Keratinocyte (primary cell): ENCODE measurements at regions not wholly inside any gene's neighbourhood (a gene's known extent, or its start where the extent isn't known, plus 50 kb on each side); places are given as distances from the start of the nearest gene placed in this dataset.

Experiments used
- DNase-seq: peaks from one replicate; pipeline ENCODE4 v3.0.0-alpha.2; 2011; ENCODE audit warnings: low read depth, missing footprints, low spot score
- FAIRE-seq: peaks from 2 replicates; lab custom pipeline; 2011; peaks lifted over from hg19 to GRCh38; lab: Jason Lieb, UNC
- H2AFZ ChIP-seq: 2 replicates; pipeline ENCODE4 v1.6.0; 2012; ENCODE audit warnings: low read length, control low read depth, inconsistent platforms; ENCODE audit not compliant: control insufficient read depth
- H3K27ac ChIP-seq: 2 replicates; pipeline ENCODE4 v1.5.1; 2011; ENCODE audit warnings: low read length; ENCODE audit not compliant: control insufficient read depth, insufficient read depth
- H3K27me3 ChIP-seq: 3 replicates; pipeline ENCODE4 v1.6.0; 2011; ENCODE audit warnings: low read length; ENCODE audit not compliant: control insufficient read depth, insufficient read depth; ENCODE audit errors: extremely low read depth
- H3K36me3 ChIP-seq, 2 experiments: 2 replicates in 1 of 2; 3 replicates in 1 of 2; pipeline ENCODE4 v1.5.1; 2011; ENCODE audit warnings: low read length in 2 of 2, mild to moderate bottlenecking in 1 of 2; ENCODE audit not compliant: control insufficient read depth in 2 of 2, insufficient read depth in 2 of 2; ENCODE audit errors: extremely low read depth in 1 of 2
- H3K4me1 ChIP-seq: 3 replicates; pipeline ENCODE4 v1.5.1; 2011; ENCODE audit warnings: low read length; ENCODE audit not compliant: control insufficient read depth, insufficient read depth; ENCODE audit errors: extremely low read depth
- H3K4me2 ChIP-seq: 3 replicates; pipeline ENCODE4 v1.6.0; 2011; ENCODE audit warnings: low read depth, low read length; ENCODE audit not compliant: control insufficient read depth, insufficient read depth; ENCODE audit errors: extremely low read depth
- H3K4me3 ChIP-seq, 3 experiments: fragments of 200-600 bp in 1 of 3; sonication (generic) in 1 of 3; 2 replicates in 2 of 3; 3 replicates in 1 of 3; pipeline ENCODE4 v1.5.1; 2011 to 2016; ENCODE audit warnings: low read length in 3 of 3, mild to moderate bottlenecking in 3 of 3, control low read depth in 2 of 3, inconsistent platforms in 1 of 3, low read depth in 1 of 3, mixed read lengths in 1 of 3, mixed run types in 1 of 3, moderate library complexity in 1 of 3; ENCODE audit not compliant: control insufficient read depth in 2 of 3, insufficient read depth in 2 of 3; ENCODE audit errors: extremely low read depth in 1 of 3
- H3K79me2 ChIP-seq: 2 replicates; pipeline ENCODE4 v1.6.0; 2012; ENCODE audit warnings: low read length; ENCODE audit not compliant: control insufficient read depth, insufficient read depth
- H3K9ac ChIP-seq: 3 replicates; pipeline ENCODE4 v1.6.0; 2011; ENCODE audit warnings: low read length; ENCODE audit not compliant: control insufficient read depth, insufficient read depth; ENCODE audit errors: extremely low read depth
- H3K9me1 ChIP-seq: 3 replicates; pipeline ENCODE4 v1.6.0; 2011; ENCODE audit warnings: low read length; ENCODE audit not compliant: control insufficient read depth, insufficient read depth; ENCODE audit errors: extremely low read depth
- H3K9me3 ChIP-seq: 2 replicates; pipeline ENCODE4 v1.5.1; 2012; ENCODE audit warnings: low read depth, low read length; ENCODE audit not compliant: control insufficient read depth
- H4K20me1 ChIP-seq: 3 replicates; pipeline ENCODE4 v1.6.0; 2011; ENCODE audit warnings: low read length; ENCODE audit not compliant: control insufficient read depth, insufficient read depth; ENCODE audit errors: extremely low read depth
- CTCF ChIP-seq, 3 experiments: IDR thresholded peaks in 1 of 3; conservative IDR thresholded peaks in 1 of 3; optimal IDR thresholded peaks in 1 of 3; 2 replicates in 2 of 3; 3 replicates in 1 of 3; pipeline versions ENCODE3 to v1.5.1; 2011; ENCODE audit warnings: low read length in 3 of 3, mild to moderate bottlenecking in 3 of 3, moderate library complexity in 2 of 3, control low read depth in 1 of 3, inconsistent platforms in 1 of 3; ENCODE audit not compliant: insufficient read depth in 2 of 3; ENCODE audit errors: extremely low read depth in 1 of 3
- EZH2 ChIP-seq: IDR thresholded peaks from one replicate; pipeline ENCODE4 v1.6.1; 2012; ENCODE audit warnings: inconsistent platforms, mild to moderate bottlenecking, low read length, moderate library complexity
- dilution Hi-C: fragments of 300-500 bp; cut with MboI; formaldehyde crosslinking; loops from one replicate; pipeline ENCODE4 v1.7.0; 2020; ENCODE audit warnings: low sequenced_read_pairs; ENCODE audit not compliant: extremely low pct_ligation_motif_present

DNA sequence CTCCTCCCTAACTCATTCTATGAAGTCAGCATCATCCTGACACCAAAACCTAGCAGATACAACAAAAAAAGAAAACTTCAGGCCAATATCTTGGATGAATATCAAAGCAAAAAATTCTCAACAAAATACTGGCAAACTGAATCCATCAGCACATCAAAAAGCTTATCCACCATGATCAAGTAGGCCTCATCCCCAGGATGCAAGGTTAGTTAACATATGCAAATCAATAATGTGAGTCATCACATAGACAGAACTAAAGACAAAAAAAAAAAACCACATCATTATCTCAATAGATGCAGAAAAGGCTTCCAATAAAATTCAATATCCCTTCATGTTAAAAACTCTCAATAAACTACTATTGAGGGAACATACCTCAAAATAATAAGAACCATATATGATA is 306.8 kb upstream of the TMC3 start:
- Histone ChIP-seq H3K27me3 (no peaks in the 10 kb centered on the region), H3K9me3 (no peaks in the 10 kb centered on the region), H2AFZ (no peak overlapping the region), H3K27ac (no peak overlapping the region), H3K9me1 (no peaks in the 10 kb centered on the region), H4K20me1 (no peaks in the 10 kb centered on the region), H3K79me2 (no peaks in the 10 kb centered on the region), H3K4me1 (no peaks in the 10 kb centered on the region), H3K4me3 (no peak overlapping the region), H3K4me2 (no peak overlapping the region), H3K36me3 (no peaks in the 10 kb centered on the region), H3K9ac (no peak overlapping the region)
- TF ChIP-seq CTCF (optimal IDR thresholded peaks at IDR 0.05 in 1 of 3, IDR thresholded peaks at IDR 0.05 in 1 of 3, conservative IDR thresholded peaks at IDR 0.05 in 1 of 3; ENCODE audit: extremely low read depth in 1 of 3, insufficient read depth in 2 of 3, low read length in 3 of 3): no peak
- no peak for TF ChIP-seq EZH2
- dilution Hi-C loops: no loop called here
- DNase-seq (no peak), FAIRE-seq (no peak)

DNA sequence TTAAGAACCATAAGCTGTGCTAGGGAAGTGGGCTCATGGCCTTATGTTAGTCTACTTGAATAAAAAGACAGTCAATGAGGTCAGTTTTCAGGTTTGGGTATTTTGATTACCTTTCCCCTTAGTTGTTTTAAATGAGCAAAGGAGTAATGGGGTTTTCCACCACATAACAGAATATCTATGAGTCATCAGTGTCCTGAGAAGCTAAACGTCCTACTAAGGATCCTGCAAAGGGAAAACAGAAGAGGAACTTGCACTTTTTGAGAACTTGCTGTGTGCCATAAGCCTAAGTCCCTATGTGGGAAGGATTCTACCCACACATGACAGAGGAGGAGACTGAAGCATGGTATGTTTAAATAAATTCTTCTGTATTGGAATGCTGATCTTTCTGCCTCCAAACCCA is 292.8 kb upstream of the TMC3 start:
- FAIRE-seq (no peak), DNase-seq (no peak)
- Histone ChIP-seq H3K4me3 (no peak overlapping the region), H3K36me3 (no peaks in the 10 kb centered on the region), H3K4me1 (no peaks in the 10 kb centered on the region), H3K27ac (no peak overlapping the region), H2AFZ (no peak overlapping the region), H3K27me3 (no peaks in the 10 kb centered on the region), H3K79me2 (no peaks in the 10 kb centered on the region), H3K9me1 (no peaks in the 10 kb centered on the region), H4K20me1 (no peaks in the 10 kb centered on the region), H3K4me2 (no peak overlapping the region), H3K9me3 (no peaks in the 10 kb centered on the region), H3K9ac (no peak overlapping the region)
- TF ChIP-seq EZH2: no peak
- TF ChIP-seq CTCF (optimal IDR thresholded peaks at IDR 0.05 in 1 of 3, IDR thresholded peaks at IDR 0.05 in 1 of 3, conservative IDR thresholded peaks at IDR 0.05 in 1 of 3; ENCODE audit: extremely low read depth in 1 of 3, insufficient read depth in 2 of 3, low read length in 3 of 3): no peak
- dilution Hi-C loops: no loop called here
